ENCODE measurements at regions not wholly inside any gene's neighbourhood (a gene's known extent, or its start where the extent isn't known, plus 50 kb on each side); places are given as distances from the start of the nearest gene placed in this dataset.

DNA sequence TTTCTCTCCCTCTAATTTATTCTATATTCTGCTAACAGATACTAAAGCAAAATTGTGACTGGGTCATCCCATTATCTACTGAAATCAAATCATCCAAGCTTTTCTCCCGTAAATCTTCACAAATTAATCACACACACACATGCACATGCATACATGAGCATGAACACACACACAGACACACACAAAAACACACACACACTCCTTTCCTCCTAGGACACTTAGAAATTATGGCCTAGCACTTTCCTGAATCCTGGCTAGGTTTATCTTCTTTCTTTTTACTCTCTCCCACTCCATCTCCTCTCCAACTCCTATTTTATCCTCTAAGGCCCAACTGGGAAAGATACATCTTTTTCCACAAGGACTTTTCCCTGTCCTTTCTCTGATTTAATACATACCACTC, 255.6 kb upstream of the G2E3 start:
- Histone ChIP-seq H3K27me3 (replicated peaks; ENCODE audit: insufficient read depth) (peaks cover 24% of the 10 kb centered on the region), H3K79me2 (ENCODE audit: insufficient read depth) (no peaks in the 10 kb centered on the region), H3K4me3 (no peak overlapping the region), H3K9me3 (ENCODE audit: low read depth) (no peaks in the 10 kb centered on the region), H3K36me3 (ENCODE audit: low read depth) (no peaks in the 10 kb centered on the region), H2AFZ (no peak overlapping the region), H3F3A (ENCODE audit: insufficient read depth) (no peaks in the 10 kb centered on the region), H3K9ac (no peak overlapping the region), H4K20me1 (ENCODE audit: insufficient read depth) (no peaks in the 10 kb centered on the region), H3K4me1 (ENCODE audit: insufficient read depth) (no peaks in the 10 kb centered on the region), H3K4me2 (ENCODE audit: unreplicated experiment) (no peak overlapping the region), H3K9me2 (ENCODE audit: insufficient read depth) (no peaks in the 10 kb centered on the region), H3K27ac (no peak overlapping the region)
- TF ChIP-seq EZH2 (IDR thresholded peaks at IDR 0.05; ENCODE audit: insufficient read depth, poor library complexity, severe bottlenecking), result no peak
- no peak for TF ChIP-seq EZH2phosphoT487 (IDR thresholded peaks at IDR 0.05; ENCODE audit: insufficient read depth, low read depth)
- DNase-seq, result no peak
- WGBS, 2 experiments (ENCODE audit: low coverage in 1 of 2, low lambda C conversion rate in 2 of 2, missing lambda C conversion rate in 2 of 2), result 5 to 18% methylated on average over 1 of the region's 1 CpG
- in situ Hi-C loops (cut with MboI), result no loop called here

DNA sequence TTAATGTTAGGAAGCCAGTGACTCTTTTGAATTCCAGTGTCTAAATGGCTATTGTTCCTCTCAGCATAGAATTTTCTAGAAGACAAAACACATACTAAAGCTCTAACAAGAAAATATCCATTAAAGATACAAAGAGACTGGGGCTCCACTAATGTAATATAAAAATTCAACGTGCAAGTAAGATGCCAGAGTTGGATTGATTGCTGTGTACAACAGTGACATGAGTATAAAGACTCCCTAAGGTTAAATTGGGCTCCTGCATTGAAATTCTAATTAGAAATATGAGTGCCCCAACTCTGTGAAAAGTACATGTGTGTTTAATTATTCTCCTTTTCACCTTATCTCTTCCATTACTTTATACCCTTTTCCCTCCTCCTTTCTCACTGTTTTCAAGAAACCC, 253.6 kb upstream of the G2E3 start:
- no peaks in the 10 kb centered on the region for H3K79me2 ChIP-seq (ENCODE audit: insufficient read depth)
- no peak overlapping the region for H3K9ac ChIP-seq
- in situ Hi-C loops (cut with MboI), result no loop called here
- no peaks in the 10 kb centered on the region for H3F3A ChIP-seq (ENCODE audit: insufficient read depth)
- H3K4me1 ChIP-seq (ENCODE audit: insufficient read depth), result no peaks in the 10 kb centered on the region
- H3K27ac ChIP-seq, result no peak overlapping the region
- WGBS, 2 experiments (ENCODE audit: low coverage in 1 of 2, low lambda C conversion rate in 2 of 2, missing lambda C conversion rate in 2 of 2), result 4 to 9% methylated on average over 1 of the region's 1 CpG
- no peak for DNase-seq
- H3K27me3 ChIP-seq (replicated peaks; ENCODE audit: insufficient read depth), result peaks cover 15% of the 10 kb centered on the region; the same call in 1 of the 2 replicates
- H4K20me1 ChIP-seq (ENCODE audit: insufficient read depth), result no peaks in the 10 kb centered on the region
- H3K9me3 ChIP-seq (ENCODE audit: low read depth), result no peaks in the 10 kb centered on the region
- no peaks in the 10 kb centered on the region for H3K36me3 ChIP-seq (ENCODE audit: low read depth)
- H3K4me3 ChIP-seq, result no peak overlapping the region
- no peak overlapping the region for H2AFZ ChIP-seq
- TF ChIP-seq EZH2 (IDR thresholded peaks at IDR 0.05; ENCODE audit: insufficient read depth, poor library complexity, severe bottlenecking), result no peak
- no peak for TF ChIP-seq EZH2phosphoT487 (IDR thresholded peaks at IDR 0.05; ENCODE audit: insufficient read depth, low read depth)
- H3K4me2 ChIP-seq (ENCODE audit: unreplicated experiment), result no peak overlapping the region
- H3K9me2 ChIP-seq (ENCODE audit: insufficient read depth), result no peaks in the 10 kb centered on the region

DNA sequence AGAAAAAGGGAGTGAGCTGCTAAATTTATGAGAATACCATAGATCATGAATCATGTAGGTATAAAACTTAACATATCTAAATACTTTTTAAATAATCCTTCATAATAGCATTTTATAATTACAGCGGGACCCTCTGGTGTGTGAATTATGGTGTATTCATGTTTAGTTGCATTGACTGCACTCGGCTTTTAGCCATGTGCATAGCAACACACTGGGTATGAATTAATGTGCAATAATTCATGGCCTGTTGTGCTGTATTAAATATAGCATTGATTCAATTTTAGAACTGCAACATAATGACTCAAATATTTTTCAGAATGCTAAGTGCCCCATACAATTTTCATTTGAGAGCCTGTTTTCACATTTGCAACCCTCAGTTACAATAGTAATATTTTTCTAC, 249.6 kb upstream of the G2E3 start:
- 7 to 11% methylated on average over 2 of the region's 2 CpGs for WGBS, 2 experiments (ENCODE audit: low coverage in 1 of 2, low lambda C conversion rate in 2 of 2, missing lambda C conversion rate in 2 of 2)
- H3K4me3 ChIP-seq, result no peak overlapping the region
- no peak for TF ChIP-seq EZH2phosphoT487 (IDR thresholded peaks at IDR 0.05; ENCODE audit: insufficient read depth, low read depth)
- TF ChIP-seq EZH2 (IDR thresholded peaks at IDR 0.05; ENCODE audit: insufficient read depth, poor library complexity, severe bottlenecking), result no peak
- no peak overlapping the region for H2AFZ ChIP-seq
- H3K4me1 ChIP-seq (ENCODE audit: insufficient read depth), result no peaks in the 10 kb centered on the region
- no peaks in the 10 kb centered on the region for H3K9me3 ChIP-seq (ENCODE audit: low read depth)
- H3K4me2 ChIP-seq (ENCODE audit: unreplicated experiment), result no peak overlapping the region
- no peak overlapping the region for H3K27ac ChIP-seq
- H3K36me3 ChIP-seq (ENCODE audit: low read depth), result no peaks in the 10 kb centered on the region
- H3K79me2 ChIP-seq (ENCODE audit: insufficient read depth), result no peaks in the 10 kb centered on the region
- H4K20me1 ChIP-seq (ENCODE audit: insufficient read depth), result no peaks in the 10 kb centered on the region
- H3K9me2 ChIP-seq (ENCODE audit: insufficient read depth), result no peaks in the 10 kb centered on the region
- H3K27me3 ChIP-seq (replicated peaks; ENCODE audit: insufficient read depth), result peaks cover 13% of the 10 kb centered on the region
- H3K9ac ChIP-seq, result no peak overlapping the region
- in situ Hi-C loops (cut with MboI), result no loop called here
- DNase-seq, result no peak
- H3F3A ChIP-seq (ENCODE audit: insufficient read depth), result no peaks in the 10 kb centered on the region

DNA sequence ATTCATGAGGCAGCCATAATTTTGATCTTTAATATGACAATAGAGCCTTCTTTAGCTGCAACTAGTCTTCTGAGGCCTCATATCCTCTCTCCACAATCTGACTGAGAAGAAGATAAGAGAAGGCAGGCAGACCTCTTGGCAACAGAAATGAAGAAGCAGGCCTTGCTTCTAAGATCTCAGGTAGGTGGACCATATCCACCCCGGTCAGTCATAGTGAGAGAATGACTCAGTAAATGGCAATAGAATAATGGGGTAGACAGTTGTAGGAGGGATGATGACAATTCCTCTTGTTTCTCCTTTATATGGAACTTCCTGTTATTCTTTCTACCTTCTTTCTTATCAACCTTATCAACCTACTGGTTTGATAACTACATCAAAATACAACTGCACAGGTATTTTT, 246.7 kb upstream of the G2E3 start:
- Histone ChIP-seq H2AFZ (no peak overlapping the region), H3K4me3 (no peak overlapping the region), H3K4me1 (ENCODE audit: insufficient read depth) (no peaks in the 10 kb centered on the region), H3K27me3 (replicated peaks; ENCODE audit: insufficient read depth) (peaks cover 12% of the 10 kb centered on the region; the same call in 1 of the 2 replicates), H4K20me1 (ENCODE audit: insufficient read depth) (no peaks in the 10 kb centered on the region), H3K36me3 (ENCODE audit: low read depth) (no peaks in the 10 kb centered on the region), H3K79me2 (ENCODE audit: insufficient read depth) (no peaks in the 10 kb centered on the region), H3K4me2 (ENCODE audit: unreplicated experiment) (no peak overlapping the region), H3K9me3 (ENCODE audit: low read depth) (no peaks in the 10 kb centered on the region), H3K27ac (no peak overlapping the region), H3K9ac (no peak overlapping the region), H3F3A (ENCODE audit: insufficient read depth) (no peaks in the 10 kb centered on the region), H3K9me2 (ENCODE audit: insufficient read depth) (no peaks in the 10 kb centered on the region)
- DNase-seq, result no peak
- 68 to 80% methylated on average over 1 of the region's 1 CpG for WGBS, 2 experiments (ENCODE audit: low coverage in 1 of 2, low lambda C conversion rate in 2 of 2, missing lambda C conversion rate in 2 of 2)
- in situ Hi-C loops (cut with MboI), result no loop called here
- TF ChIP-seq EZH2 (IDR thresholded peaks at IDR 0.05; ENCODE audit: insufficient read depth, poor library complexity, severe bottlenecking), result no peak
- TF ChIP-seq EZH2phosphoT487 (IDR thresholded peaks at IDR 0.05; ENCODE audit: insufficient read depth, low read depth), result no peak

DNA sequence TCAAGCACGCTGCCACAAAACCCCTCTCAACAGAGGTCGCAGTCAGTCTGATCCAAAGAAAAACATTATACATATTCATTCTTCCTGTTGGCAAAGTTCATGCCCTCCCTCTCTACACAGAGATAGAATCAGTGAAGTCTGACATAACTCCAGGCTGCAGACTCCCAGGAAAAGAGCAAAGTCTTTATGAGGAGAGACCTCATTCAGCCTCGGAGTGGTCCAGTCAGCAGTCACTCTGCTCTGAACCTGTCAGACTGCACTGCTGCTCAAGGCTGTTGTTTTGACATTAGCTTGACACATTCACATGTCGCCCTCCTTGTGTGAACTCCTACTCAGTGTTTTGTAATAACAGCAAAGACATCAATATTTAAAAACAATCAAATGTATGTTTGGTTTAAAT, 241.2 kb upstream of the G2E3 start:
- H3K27ac ChIP-seq, result no peak overlapping the region
- in situ Hi-C loops (cut with MboI), result no loop called here
- no peak overlapping the region for H3K4me2 ChIP-seq (ENCODE audit: unreplicated experiment)
- WGBS, 2 experiments (ENCODE audit: low coverage in 1 of 2, low lambda C conversion rate in 2 of 2, missing lambda C conversion rate in 2 of 2), result 18% methylated on average over 4 of the region's 4 CpGs
- no peaks in the 10 kb centered on the region for H3K79me2 ChIP-seq (ENCODE audit: insufficient read depth)
- no peaks in the 10 kb centered on the region for H3K9me3 ChIP-seq (ENCODE audit: low read depth)
- H3K9me2 ChIP-seq (ENCODE audit: insufficient read depth), result no peaks in the 10 kb centered on the region
- H2AFZ ChIP-seq, result no peak overlapping the region
- no peak for DNase-seq
- TF ChIP-seq EZH2phosphoT487 (IDR thresholded peaks at IDR 0.05; ENCODE audit: insufficient read depth, low read depth) (no peak), EZH2 (IDR thresholded peaks at IDR 0.05; ENCODE audit: insufficient read depth, poor library complexity, severe bottlenecking) (no peak)
- H4K20me1 ChIP-seq (ENCODE audit: insufficient read depth), result no peaks in the 10 kb centered on the region
- no peaks in the 10 kb centered on the region for H3K4me1 ChIP-seq (ENCODE audit: insufficient read depth)
- H3K9ac ChIP-seq, result no peak overlapping the region
- H3K4me3 ChIP-seq, result no peak overlapping the region
- H3K36me3 ChIP-seq (ENCODE audit: low read depth), result no peaks in the 10 kb centered on the region
- H3F3A ChIP-seq (ENCODE audit: insufficient read depth), result no peaks in the 10 kb centered on the region
- peaks cover 24% of the 10 kb centered on the region for H3K27me3 ChIP-seq (replicated peaks; ENCODE audit: insufficient read depth)

Data from GM23248 (cell line).